ENCODE measurements at regions not wholly inside any gene's neighbourhood (a gene's known extent, or its start where the extent isn't known, plus 50 kb on each side); places are given as distances from the start of the nearest gene placed in this dataset.
"Not testable (repeated sequence)": the region's sequence is repeated elsewhere in the genome, so short reads cannot be mapped to it uniquely, and the experiment has no call there.

- not testable (repeated sequence) for DNase-seq
These were observed 188.4 kb downstream of the NPIPA8 start for GRCh38 chr16:18148132-18148531.

GRCh38 chr16:18146601-18147142, 189.9 kb downstream of the NPIPA8 start:
- not testable (repeated sequence) for DNase-seq

GRCh38 chr16:18142066-18142465, 194.5 kb downstream of the NPIPA8 start:
- DNase-seq = not testable (repeated sequence)

- not testable (repeated sequence) for DNase-seq
These were observed 200.2 kb downstream of the NPIPA8 start for GRCh38 chr16:18136288-18136687.

GRCh38 chr16:18135024-18135423, 201.5 kb downstream of the NPIPA8 start:
- DNase-seq = not testable (repeated sequence)

GRCh38 chr16:18131587-18131986, 204.9 kb downstream of the NPIPA8 start:
- DNase-seq = not testable (repeated sequence)

- not testable (repeated sequence) for DNase-seq
These were observed 205.9 kb downstream of the NPIPA8 start for GRCh38 chr16:18130478-18131120.

GRCh38 chr16:18127033-18127432, 209.5 kb downstream of the NPIPA8 start:
- not testable (repeated sequence) for DNase-seq

GRCh38 chr16:18119092-18119491, 217.4 kb downstream of the NPIPA8 start:
- not testable (repeated sequence) for DNase-seq

- DNase-seq = not testable (repeated sequence)
These were observed 217.9 kb downstream of the NPIPA8 start for GRCh38 chr16:18118684-18119083.

- not testable (repeated sequence) for DNase-seq
These were observed 218.5 kb downstream of the NPIPA8 start for GRCh38 chr16:18118071-18118470.

- DNase-seq = not testable (repeated sequence)
These were observed 232.1 kb downstream of the NPIPA8 start for GRCh38 chr16:18104412-18104811.

- DNase-seq = not testable (repeated sequence)
These were observed 235.5 kb downstream of the NPIPA8 start for GRCh38 chr16:18101077-18101476.

- not testable (repeated sequence) for DNase-seq
These were observed 243.9 kb downstream of the NPIPA8 start for GRCh38 chr16:18092605-18093004.

GRCh38 chr16:18080658-18081363, 255.7 kb downstream of the NPIPA8 start:
- DNase-seq = not testable (repeated sequence)

GRCh38 chr16:18077910-18078309, 258.6 kb downstream of the NPIPA8 start:
- not testable (repeated sequence) for DNase-seq

GRCh38 chr16:18072161-18072560, 264.4 kb downstream of the NPIPA8 start:
- no peak for DNase-seq

GRCh38 chr16:18069683-18070082, 266.9 kb downstream of the NPIPA8 start:
- no peak for DNase-seq

- no peak for DNase-seq
These were observed 268.1 kb downstream of the NPIPA8 start for GRCh38 chr16:18068477-18068876.

GRCh38 chr16:18062713-18063112, 273.8 kb downstream of the NPIPA8 start:
- DNase-seq = no peak

GRCh38 chr16:18060351-18060750, 276.2 kb downstream of the NPIPA8 start:
- no peak for DNase-seq

GRCh38 chr16:18059577-18059976, 277.0 kb downstream of the NPIPA8 start:
- DNase-seq = no peak

GRCh38 chr16:18059089-18059488, 277.4 kb downstream of the NPIPA8 start:
- no peak for DNase-seq

GRCh38 chr16:18055411-18055916, 281.1 kb downstream of the NPIPA8 start:
- DNase-seq = no peak

Data from activated CD4-positive, alpha-beta T cell treated with anti-CD3 and anti-CD28 coated beads, Interleukin-2, amount 50 U/mL, for 1 hour (primary cell).